ENCODE measurements at regions not wholly inside any gene's neighbourhood (a gene's known extent, or its start where the extent isn't known, plus 50 kb on each side); places are given as distances from the start of the nearest gene placed in this dataset.
"Not testable (repeated sequence)": the region's sequence is repeated elsewhere in the genome, so short reads cannot be mapped to it uniquely, and the experiment has no call there.

DNA sequence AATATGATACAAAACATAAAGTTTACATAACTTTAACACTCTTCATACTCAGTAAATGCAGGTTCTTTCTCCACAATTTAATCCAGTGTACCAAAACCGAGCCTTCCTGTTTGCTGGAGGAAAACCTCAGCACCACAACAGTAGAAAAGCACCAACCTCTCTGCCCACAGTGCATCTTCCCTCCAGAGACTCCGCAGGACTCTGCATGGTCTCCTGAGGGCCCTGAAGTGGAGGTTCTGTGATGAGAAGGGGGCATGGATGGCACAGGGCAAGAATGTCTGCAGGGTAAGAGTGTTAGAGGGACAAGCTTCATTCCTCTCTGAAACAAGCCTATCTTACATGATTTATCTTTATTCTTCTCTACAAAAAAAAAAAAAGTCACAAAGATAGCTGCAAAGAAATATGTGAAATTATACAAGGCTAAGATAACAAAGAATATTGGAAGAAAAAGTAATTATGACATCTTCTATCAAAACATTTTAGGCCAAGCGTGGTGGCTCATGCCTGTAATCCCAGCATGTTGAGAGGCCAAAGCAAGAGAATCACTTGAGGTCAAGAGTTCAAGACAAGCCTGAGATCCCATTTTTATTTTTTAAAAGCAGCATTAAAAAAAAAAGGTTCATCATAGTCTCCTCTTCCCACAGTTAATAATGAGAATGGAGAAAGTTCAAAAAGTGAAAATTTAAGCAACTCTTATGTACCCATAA lies 102.0 kb downstream of the VPREB1 start:
- DNase-seq, result no peak

GRCh38 chr22:22348127-22348814 lies 103.7 kb downstream of the VPREB1 start:
- DNase-seq, result no peak

DNA sequence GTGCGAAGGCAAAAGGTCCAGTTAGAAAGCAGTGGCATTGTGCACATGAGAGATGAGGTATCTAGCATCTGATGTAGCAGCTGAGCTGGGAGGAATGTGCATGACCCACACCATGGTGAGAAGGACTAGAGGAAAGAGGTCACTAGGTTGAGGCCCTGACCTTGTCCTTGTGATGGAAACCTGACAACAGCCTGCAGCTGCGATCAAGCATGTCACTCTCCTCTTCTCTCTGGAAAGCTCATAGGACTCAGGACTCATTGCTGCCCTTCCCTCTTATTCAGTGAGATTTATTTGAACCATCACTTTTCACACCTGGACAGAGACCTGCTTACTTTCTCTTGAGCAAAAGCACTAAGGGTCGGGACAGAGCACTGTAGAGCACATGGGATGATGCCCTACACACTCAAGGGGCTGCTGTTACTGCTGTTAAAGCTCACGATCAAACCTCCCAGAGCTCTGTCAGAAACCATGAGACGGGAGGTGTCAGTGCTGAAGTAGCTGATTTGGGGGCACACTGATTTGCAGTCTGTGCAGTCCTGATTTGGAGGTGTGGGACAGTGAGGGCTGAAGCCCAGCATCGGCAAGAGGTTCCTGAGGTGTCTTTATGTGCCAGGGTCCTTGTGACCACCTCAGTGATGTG lies 104.3 kb downstream of the VPREB1 start:
- no peak for DNase-seq

GRCh38 chr22:22349455-22349836 lies 104.9 kb downstream of the VPREB1 start:
- DNase-seq, result no peak

GRCh38 chr22:22351366-22351765 lies 106.8 kb downstream of the VPREB1 start:
- no peak for DNase-seq

GRCh38 chr22:22352371-22352999 lies 107.9 kb downstream of the VPREB1 start:
- DNase-seq, result no peak

DNA sequence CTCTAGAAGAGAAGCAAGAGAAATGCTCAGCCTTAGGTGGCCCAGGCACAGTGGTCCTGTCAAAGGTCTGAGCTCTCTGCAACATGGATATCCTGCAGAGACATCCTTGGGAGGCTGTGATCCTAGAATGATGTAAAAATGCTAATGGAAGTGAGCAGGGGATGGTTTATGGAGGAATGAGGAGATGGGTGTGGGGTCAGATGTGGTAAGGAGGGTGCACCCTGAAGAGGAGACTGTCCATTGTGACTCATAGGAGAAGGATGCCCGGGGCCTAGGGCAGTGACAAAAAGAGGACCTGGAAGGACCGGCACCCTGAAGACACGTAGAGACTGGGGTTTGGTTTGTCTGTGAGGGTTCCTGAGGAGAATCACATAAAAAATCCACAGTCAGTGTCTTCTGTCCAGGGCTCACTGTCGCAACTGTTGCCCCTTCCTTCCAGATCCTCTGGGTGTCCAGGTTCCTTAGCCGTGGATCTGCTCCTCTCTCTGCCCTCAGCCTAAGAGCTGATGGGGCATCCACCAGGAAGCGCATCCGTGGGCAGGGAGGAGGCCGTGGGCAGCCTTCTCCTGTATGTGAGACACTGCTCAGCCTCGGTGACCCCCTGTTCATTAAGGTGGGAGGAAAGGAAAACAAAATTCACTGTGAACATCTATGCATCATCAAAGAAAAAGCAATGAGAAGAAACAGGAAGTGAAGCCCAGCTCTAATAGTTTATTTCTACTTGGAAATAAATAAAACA lies 110.7 kb downstream of the VPREB1 start:
- no peak for DNase-seq

DNA sequence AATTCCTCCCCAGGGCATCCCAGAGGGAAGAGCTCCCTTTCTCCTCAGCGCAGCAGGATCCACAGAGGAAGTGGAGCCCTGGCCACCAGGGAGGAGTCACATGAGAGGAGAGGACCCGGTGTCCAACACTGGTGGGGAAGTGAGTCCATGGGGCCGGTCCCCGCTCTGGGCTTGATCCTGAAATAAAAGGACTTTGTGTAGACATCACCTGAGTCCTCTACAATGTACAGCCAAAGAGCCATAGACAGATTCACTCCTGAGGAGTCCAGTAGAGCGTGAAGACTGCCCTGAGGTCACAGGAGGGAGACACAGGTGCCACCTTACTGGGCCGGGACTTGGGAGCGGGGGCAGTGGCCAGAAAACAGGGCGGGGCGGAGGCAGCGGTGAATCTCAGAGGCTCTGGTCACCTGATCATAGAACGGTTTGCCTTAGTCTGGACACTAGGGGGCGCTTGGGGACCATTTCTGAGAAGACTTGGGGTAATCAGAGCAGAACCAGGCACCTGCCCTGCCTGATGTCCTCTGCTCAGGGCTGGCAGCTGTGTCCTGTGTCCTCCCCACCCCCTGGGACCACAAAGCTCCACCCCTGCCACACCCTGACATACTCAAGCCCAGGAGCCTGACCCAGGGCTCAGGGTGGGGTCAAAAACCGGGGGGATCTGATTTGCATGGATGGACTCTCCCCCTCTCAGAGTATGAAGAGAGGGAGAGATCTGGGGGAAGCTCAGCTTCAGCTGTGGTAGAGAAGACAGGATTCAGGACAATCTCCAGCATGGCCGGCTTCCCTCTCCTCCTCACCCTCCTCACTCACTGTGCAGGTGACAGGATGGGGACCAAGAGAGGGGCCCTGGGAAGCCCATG lies 112.7 kb downstream of the VPREB1 start:
- DNase-seq, result peak; percentile 32

GRCh38 chr22:22358152-22358551 lies 113.6 kb downstream of the VPREB1 start:
- no peak for DNase-seq

- no peak for DNase-seq
Observed at GRCh38 chr22:22358686-22359085, 114.1 kb downstream of the VPREB1 start.

GRCh38 chr22:22359465-22359864 lies 114.9 kb downstream of the VPREB1 start:
- no peak for DNase-seq

DNA sequence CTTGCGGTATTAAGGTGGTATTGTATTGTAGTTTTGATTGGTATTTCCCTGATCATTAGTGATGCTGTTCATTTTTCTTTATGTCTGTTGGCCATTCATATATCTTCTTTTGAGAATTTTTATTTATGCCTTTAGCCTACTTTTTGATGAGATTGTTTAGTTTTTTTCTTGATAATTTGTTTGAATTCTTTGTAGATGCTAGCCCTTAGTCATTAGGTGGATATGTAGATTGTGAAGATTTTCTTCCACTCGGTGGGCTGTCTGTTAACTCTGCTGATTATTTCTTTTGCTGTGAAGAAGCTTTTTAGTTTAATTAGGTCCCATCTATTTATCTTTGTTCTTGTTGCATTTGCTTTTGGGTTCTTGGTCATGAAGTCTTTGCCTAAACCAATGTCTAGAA lies 115.4 kb downstream of the VPREB1 start:
- no peak for DNase-seq

DNA sequence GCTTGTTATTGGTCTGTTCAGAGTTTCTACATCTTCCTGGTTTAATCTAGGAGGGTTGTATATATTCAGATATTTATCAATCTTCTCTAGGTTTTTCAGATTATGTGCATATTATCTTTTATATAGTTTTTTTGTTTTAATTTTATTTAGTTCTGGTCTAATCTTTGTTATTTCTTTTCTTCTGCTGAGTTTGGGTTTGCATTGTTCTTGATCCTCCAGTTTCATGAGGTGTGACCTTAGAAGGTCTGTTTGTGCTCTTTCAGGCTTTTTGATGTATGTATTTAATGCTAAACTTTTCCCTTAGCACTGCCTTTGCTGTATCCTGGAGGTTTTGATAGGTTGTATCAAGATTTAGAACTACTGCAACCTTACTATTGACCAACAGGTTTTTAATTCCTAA lies 117.7 kb downstream of the VPREB1 start:
- no peak for DNase-seq

DNA sequence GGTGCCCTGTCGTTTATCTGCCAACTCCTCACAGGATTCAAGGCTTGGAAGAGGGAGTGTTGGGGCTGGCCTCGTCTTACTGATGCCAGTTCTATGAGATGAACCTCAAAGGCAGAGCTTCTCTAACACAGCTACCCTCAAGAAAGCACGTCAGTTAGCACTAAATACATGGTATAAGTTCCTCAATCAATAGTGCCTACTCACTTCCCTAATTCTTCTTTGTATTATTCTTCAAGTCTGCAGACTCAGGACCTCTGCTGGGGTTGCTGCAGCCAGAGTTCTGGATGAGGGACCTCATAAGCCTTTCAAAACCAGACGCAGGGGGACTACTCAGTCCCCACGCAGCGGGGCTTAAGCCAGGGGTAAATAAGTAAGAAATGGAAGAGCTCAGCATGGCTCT lies 118.3 kb downstream of the VPREB1 start:
- DNase-seq, result no peak

DNA sequence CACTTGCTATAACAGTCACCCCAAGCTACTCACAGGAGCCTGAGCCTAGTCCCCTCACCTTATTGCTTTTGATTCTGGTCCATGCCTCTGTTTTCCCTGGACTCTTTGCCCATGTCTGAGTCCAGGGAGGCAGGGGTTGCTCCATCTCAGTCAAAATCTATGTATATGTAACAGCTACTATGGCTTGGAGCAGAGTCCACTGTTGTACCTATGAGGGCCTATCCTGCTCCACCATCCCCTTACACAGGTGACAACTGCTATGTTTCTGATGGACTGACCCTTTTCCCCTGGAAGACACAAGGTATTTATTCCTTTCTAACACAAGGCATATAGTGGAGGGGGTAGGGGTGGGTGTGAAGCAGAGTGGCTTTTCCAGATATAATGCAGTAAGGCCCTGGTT lies 119.6 kb downstream of the VPREB1 start:
- no peak for DNase-seq

DNA sequence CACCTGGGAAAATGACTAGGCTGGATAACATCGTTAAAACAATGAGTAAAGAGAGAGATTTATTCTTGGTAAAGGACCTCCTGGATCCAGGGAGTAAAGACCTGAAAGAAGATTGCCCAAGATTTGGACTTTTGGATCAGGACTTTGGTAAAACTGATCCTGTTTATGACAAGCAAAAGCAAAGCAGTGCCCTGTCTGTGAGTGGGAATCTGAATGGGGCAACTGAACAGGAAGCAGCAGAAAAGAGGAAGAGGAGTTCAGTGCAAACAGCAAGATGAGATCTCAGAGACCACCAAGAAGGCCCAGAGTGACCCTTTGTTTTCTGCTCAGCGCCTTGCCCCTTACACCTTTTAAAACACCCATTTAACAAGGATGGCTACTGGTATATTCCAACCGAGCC lies 122.0 kb downstream of the VPREB1 start:
- DNase-seq, result no peak

DNA sequence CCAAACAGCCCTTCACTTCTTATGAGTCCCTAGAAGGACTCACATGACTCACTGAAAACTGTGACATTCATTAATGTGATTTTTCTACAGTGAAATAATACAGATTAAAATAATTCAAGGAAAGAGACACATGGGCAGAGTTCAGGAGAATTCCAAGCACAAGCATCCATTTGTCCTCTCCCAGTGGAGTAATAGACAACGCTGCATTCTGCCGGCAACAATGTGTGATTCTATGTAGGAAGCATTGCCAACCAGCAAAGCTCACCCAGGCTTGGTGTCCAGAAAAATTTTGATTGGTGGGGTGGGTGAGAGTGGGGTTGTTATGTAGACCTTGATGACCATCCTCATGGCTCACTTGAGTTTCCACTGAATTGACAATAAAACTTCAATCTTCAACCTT lies 123.9 kb downstream of the VPREB1 start:
- no peak for DNase-seq

GRCh38 chr22:22369219-22369963 lies 124.8 kb downstream of the VPREB1 start:
- not testable (repeated sequence) for DNase-seq

GRCh38 chr22:22369964-22370270 lies 125.3 kb downstream of the VPREB1 start:
- DNase-seq, result no peak

DNA sequence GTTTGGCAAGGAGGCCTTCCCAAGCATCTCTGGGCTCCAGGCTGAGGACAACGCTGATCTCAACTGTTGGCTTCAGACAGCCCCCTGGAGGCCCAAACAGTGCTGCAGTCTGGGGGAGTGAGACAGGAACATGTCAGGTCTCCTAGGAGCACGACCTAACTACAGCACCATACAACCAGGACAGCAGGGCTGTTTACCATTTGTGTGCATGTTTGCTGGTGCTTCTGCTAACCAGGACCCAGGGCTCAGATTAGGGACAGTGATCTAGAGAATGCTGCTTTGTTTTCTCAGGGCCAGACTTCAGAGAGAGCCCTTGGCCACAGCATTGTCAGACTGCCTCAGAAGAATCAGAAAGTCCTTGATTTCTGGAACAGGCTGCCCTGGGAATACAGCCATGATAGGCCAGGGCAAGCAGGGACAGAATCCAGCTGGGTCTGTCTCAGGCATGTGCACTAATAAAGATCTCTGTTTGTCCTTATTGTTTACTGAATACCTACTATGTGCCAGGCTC lies 126.5 kb downstream of the VPREB1 start:
- no peak for DNase-seq

DNA sequence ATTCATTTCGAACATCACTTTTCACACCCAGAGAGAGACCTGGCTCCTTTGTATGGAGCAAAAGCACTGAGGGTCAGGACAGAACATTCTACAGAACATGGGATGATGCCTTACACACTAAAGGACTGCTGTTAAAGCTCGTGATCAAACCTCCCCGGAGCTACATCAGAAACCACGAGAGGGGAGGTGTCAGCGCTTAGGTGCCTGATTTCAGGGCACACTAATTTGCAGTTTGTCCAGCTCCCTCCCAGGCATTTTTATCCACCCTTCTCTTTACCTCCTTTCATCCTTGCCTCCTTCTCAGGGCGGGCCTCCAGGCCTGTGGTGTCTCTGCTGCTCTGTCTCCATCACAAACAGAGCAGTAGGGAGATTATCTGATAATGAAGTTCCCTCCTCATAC lies 127.5 kb downstream of the VPREB1 start:
- no peak for DNase-seq

All from NCI-H446 treated with DMSO at 0.1 percent for 48 hours (cell line).